Kidney epithelial cell (primary cell): ENCODE measurements at regions not wholly inside any gene's neighbourhood (a gene's known extent, or its start where the extent isn't known, plus 50 kb on each side); places are given as distances from the start of the nearest gene placed in this dataset.

Experiments
- DNase-seq: peaks from one replicate; pipeline ENCODE4 v3.0.0-alpha.2; 2010; ENCODE audit warnings: low read depth
- H3K27me3 ChIP-seq: 2 replicates; pipeline ENCODE4 v1.6.0; 2011; ENCODE audit warnings: low read length; ENCODE audit not compliant: control insufficient read depth, insufficient read depth
- H3K36me3 ChIP-seq: 2 replicates; pipeline ENCODE4 v1.5.1; 2011; ENCODE audit warnings: low read length; ENCODE audit not compliant: control insufficient read depth, insufficient read depth
- H3K4me3 ChIP-seq: 2 replicates; pipeline ENCODE4 v1.5.1; 2011; ENCODE audit warnings: low read depth, mild to moderate bottlenecking, control low read depth, low read length
- CTCF ChIP-seq: IDR thresholded peaks from 2 replicates; pipeline ENCODE4 v1.5.1; 2011; ENCODE audit warnings: mild to moderate bottlenecking, moderate library complexity, low read length, control low read depth, inconsistent platforms; ENCODE audit not compliant: insufficient read depth, poor library complexity, severe bottlenecking

DNA sequence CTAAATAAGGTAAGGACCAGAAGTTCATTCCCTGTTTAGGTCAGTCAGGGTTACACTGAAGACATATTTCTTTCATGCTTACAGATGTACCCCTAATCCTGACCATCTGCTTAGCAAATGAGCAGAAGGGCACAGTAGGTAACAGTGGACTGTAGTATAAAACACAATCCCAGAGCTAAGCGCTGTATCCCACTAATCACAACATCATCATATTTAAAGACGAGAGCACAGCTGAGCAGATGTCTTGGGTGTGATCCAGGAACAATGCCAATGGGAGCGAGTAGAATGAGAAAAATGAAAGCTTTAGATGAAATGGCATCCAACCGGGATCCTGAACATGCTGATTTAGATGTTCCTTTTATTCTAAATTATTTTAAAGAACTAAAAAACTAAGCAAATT is 213.4 kb downstream of the CCER1 start:
- H3K36me3 ChIP-seq, result no peaks in the 10 kb centered on the region
- no peak for TF ChIP-seq CTCF
- no peaks in the 10 kb centered on the region for H3K27me3 ChIP-seq
- H3K4me3 ChIP-seq, result no peak overlapping the region
- DNase-seq, result no peak

DNA sequence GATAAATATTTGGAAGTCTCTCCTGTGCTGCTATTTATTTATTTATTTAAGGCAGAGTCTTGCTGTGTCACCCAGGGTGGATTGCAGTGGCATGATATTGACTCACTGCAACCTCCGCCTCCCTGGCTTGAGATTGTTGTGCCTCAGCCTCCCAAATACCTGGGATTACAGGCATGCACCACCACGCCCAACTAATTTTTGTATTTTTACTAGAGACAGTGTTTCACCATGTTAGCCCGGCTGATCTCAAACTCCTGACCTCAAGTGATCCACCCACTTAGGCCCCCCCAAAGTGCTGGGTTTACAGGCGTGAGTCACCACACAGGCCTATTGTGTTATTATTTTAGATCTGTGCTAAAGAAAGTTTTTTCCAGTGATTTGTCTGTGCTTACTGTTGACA is 225.2 kb downstream of the CCER1 start:
- DNase-seq, result no peak
- TF ChIP-seq CTCF, result no peak
- H3K4me3 ChIP-seq, result no peak overlapping the region
- H3K36me3 ChIP-seq, result no peaks in the 10 kb centered on the region
- no peaks in the 10 kb centered on the region for H3K27me3 ChIP-seq

DNA sequence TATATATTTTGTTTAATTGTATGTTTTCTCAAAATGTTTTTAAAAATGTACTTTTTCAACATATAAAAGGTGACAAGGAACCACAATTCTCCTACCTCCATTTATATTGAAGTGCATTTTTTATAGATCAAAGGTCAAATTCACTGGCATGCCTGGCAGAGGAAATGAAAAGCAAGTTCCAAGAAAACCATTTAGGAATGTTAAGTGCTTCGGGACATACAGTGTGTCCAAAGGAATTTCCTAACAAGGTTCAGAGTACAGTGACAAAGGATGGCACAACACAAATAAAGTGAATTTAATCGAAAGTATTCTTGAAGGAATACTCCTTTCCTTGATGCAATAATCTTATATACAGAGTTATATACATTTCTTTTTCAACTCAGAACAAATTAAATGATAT is 242.3 kb downstream of the CCER1 start:
- TF ChIP-seq CTCF, result no peak
- no peak for DNase-seq
- no peaks in the 10 kb centered on the region for H3K36me3 ChIP-seq
- no peak overlapping the region for H3K4me3 ChIP-seq
- no peaks in the 10 kb centered on the region for H3K27me3 ChIP-seq

DNA sequence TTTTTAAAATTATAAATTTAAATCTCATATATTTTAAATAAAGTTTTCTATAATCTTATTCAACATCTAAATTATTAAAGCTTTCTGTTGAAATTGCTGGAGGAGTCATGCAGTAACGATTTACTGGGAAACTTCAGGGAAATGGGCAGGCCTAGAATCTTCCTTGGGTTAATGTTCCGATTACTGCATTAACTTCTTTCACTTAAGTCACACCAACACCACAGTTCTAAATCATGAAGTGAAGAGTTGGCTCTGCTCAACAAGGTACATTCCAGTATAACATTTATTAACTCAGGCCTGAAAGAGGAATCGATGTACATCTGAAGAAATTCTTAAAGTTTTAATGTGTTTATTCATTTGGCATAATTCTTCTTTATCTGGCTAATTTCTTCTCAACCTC is 244.3 kb downstream of the CCER1 start:
- H3K27me3 ChIP-seq, result no peaks in the 10 kb centered on the region
- H3K4me3 ChIP-seq, result no peak overlapping the region
- no peak for DNase-seq
- no peak for TF ChIP-seq CTCF
- no peaks in the 10 kb centered on the region for H3K36me3 ChIP-seq

- Histone ChIP-seq H3K4me3 (no peak overlapping the region), H3K36me3 (no peaks in the 10 kb centered on the region), H3K27me3 (no peaks in the 10 kb centered on the region)
- DNase-seq, result no peak
- TF ChIP-seq CTCF, result no peak
Observed at GRCh38 chr12:90706036-90706435, 248.9 kb downstream of the CCER1 start.

DNA sequence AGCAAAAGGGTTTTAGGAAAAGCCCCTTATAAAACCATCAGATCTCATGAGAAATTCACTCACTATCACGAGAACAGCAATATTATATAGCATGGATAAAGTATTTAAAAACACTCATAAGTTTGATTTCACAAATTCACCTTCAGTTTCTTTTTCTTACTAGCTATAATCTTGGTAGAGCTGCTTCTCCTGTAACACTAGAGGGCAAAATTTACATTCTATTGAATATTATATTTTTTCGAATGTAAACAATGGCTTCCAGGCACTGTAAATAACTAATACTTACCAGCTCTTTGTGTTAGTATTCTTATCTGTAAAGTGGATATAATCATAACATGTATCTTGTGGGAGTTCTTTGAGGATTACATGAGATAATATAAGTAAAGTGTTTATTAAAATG is 259.6 kb downstream of the CCER1 start:
- no peaks in the 10 kb centered on the region for H3K27me3 ChIP-seq
- no peak for TF ChIP-seq CTCF
- no peaks in the 10 kb centered on the region for H3K36me3 ChIP-seq
- H3K4me3 ChIP-seq, result no peak overlapping the region
- DNase-seq, result no peak
